ENCODE measurements at regions not wholly inside any gene's neighbourhood (a gene's known extent, or its start where the extent isn't known, plus 50 kb on each side); places are given as distances from the start of the nearest gene placed in this dataset.

DNA sequence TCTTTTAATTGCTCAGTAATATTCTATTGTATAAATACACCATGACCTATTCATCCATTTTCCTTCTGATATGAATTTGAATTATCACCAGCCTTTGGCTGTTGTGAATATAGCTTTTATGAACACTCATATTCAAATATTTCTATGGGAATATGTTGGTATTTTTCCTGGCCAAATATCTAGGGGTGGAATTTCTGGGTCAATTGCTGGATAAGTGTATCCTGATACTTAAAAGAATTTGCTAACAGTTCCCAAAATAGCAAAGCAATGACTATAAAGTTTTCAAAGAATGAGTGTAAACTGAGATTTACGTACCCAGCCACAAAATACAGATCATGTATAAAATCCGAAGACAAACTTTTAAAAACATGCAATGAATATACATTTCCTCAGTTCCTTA is 148.7 kb upstream of the CLEC14A start:
- no peak for DNase-seq (ENCODE audit: low spot score)
- TF ChIP-seq, protein P1, sequence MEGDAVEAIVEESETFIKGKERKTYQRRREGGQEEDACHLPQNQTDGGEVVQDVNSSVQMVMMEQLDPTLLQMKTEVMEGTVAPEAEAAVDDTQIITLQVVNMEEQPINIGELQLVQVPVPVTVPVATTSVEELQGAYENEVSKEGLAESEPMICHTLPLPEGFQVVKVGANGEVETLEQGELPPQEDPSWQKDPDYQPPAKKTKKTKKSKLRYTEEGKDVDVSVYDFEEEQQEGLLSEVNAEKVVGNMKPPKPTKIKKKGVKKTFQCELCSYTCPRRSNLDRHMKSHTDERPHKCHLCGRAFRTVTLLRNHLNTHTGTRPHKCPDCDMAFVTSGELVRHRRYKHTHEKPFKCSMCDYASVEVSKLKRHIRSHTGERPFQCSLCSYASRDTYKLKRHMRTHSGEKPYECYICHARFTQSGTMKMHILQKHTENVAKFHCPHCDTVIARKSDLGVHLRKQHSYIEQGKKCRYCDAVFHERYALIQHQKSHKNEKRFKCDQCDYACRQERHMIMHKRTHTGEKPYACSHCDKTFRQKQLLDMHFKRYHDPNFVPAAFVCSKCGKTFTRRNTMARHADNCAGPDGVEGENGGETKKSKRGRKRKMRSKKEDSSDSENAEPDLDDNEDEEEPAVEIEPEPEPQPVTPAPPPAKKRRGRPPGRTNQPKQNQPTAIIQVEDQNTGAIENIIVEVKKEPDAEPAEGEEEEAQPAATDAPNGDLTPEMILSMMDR (IDR thresholded peaks at IDR 0.05; ENCODE audit: extremely low read depth, insufficient read depth, missing control alignments) = no peak
- in situ Hi-C loops (cut with MboI; ENCODE audit: low pct_unique_long_range_greater_than_20kb, low sequenced_read_pairs, unreplicated experiment) = no loop called here

DNA sequence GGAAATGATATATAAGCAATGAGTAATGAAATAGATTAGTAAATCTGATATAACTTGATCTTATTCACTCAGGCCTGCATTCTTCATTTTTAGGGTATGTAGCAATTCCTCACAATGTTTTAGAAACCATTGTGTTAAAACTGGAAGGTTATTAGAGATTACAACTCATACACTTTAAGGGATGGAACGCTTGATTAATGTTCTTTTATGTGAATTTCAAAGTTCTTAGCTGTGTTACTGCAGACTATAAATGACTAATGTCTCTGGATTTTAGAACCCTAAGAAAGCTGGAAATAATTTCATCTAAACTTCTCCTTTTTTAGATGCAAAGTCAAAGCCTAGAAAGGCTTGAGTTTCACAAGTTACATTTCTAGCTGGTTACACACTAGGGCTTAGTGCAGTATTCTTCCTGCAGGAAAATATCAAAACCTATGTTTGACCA is 148.2 kb upstream of the CLEC14A start:
- TF ChIP-seq, protein P1 (IDR thresholded peaks at IDR 0.05; ENCODE audit: extremely low read depth, insufficient read depth, missing control alignments) = no peak
- DNase-seq (ENCODE audit: low spot score) = no peak
- in situ Hi-C loops (cut with MboI; ENCODE audit: low pct_unique_long_range_greater_than_20kb, low sequenced_read_pairs, unreplicated experiment) = no loop called here

DNA sequence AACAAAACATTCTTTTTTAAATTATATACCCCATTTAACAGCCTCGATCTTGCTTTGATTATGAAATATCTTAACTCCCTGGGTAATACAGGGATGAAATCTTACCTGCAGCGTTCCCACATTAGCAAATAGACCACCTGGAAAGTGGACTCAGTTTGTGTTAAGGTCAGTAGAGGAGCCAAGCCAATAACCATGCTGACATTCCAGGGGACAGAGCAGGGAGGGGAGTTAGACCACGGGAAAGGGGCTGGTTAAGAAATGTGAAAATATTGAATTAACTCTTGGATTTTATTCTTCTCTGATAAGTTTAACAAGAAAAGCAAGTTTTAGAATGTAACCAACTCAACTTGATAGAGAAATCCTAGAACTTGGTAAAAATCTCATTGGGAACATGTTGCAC is 144.9 kb upstream of the CLEC14A start:
- DNase-seq (ENCODE audit: low spot score) = no peak
- in situ Hi-C loops (cut with MboI; ENCODE audit: low pct_unique_long_range_greater_than_20kb, low sequenced_read_pairs, unreplicated experiment) = no loop called here
- TF ChIP-seq, protein P1 (IDR thresholded peaks at IDR 0.05; ENCODE audit: extremely low read depth, insufficient read depth, missing control alignments) = no peak

DNA sequence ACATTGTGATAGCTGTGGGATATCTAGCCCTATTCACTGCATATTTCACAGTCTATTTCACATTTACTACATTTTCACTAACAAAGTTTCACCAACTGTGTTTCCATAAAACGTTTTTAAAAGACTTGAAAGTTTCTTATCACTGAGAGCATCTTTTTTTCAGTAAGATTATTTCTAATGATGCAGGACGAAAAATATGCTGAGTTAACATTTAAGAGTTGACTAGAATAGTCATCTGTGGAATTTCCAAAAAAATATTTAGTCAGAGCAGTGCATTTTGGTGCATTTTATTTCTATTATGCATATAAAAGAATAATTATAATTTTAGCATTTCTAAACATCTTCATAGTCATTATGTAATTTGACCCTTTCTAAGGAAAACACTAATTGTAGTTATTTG is 143.8 kb upstream of the CLEC14A start:
- TF ChIP-seq, protein P1 (IDR thresholded peaks at IDR 0.05; ENCODE audit: extremely low read depth, insufficient read depth, missing control alignments) = no peak
- in situ Hi-C loops (cut with MboI; ENCODE audit: low pct_unique_long_range_greater_than_20kb, low sequenced_read_pairs, unreplicated experiment) = no loop called here
- no peak for DNase-seq (ENCODE audit: low spot score)

DNA sequence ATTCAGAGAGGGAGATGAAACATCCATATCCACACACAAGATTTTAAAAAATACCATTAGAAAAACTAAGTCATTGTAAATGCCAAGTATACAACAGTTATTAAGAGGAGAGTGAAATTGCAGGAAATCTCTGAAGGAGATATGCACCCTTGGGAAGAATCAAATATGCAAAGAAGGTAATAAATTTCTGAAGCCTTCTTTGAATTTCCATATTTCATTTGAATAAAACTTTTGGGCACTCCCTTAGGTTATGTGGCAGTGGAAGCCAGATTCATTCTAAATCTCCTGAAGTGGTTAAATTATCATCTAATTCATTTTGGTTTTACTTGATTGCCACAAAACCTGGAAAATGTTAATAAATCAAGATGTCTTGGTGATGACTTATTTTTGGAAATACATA is 138.9 kb upstream of the CLEC14A start:
- TF ChIP-seq, protein P1 (IDR thresholded peaks at IDR 0.05; ENCODE audit: extremely low read depth, insufficient read depth, missing control alignments) = no peak
- DNase-seq (ENCODE audit: low spot score) = no peak
- in situ Hi-C loops (cut with MboI; ENCODE audit: low pct_unique_long_range_greater_than_20kb, low sequenced_read_pairs, unreplicated experiment) = no loop called here

DNA sequence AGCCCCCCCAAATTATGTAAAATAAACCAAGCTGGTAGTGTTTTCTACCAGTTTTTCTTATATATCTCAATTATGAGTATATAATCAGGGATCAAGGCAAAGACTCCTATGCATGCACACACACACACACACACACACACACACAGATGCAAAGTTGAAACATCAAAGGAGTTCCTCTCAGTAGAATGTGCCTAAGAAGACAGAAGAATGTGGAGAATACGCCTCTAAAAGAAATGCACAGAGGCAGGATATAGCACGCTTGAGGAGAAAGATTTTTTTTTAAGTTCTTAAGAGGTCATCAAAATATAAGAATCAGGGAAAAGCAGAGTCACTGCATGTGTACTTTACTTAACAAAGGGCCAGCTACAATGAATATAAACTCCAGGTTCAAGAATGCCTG is 138.2 kb upstream of the CLEC14A start:
- TF ChIP-seq, protein P1 (IDR thresholded peaks at IDR 0.05; ENCODE audit: extremely low read depth, insufficient read depth, missing control alignments) = no peak
- in situ Hi-C loops (cut with MboI; ENCODE audit: low pct_unique_long_range_greater_than_20kb, low sequenced_read_pairs, unreplicated experiment) = no loop called here

DNA sequence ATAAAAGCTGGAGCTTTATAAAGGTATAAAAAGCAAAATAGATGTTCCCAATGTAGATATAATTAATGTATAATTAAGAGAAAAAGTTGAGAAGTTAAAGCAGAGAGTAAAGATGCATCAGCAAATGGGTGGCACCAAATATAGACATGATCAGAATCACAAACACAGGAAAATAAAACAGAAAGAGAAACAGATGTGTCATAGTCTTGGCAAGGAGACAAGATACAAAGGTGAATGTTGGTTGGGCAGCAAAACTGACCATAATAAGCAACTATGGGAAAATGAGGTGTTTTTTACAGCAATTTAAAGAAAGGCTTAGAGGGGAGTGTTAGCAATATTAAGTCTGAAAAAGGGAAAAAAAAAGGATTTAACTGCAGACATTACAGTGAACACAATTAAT is 135.4 kb upstream of the CLEC14A start:
- in situ Hi-C loops (cut with MboI; ENCODE audit: low pct_unique_long_range_greater_than_20kb, low sequenced_read_pairs, unreplicated experiment) = no loop called here
- no peak for DNase-seq (ENCODE audit: low spot score)

More for the DNA sequence above, 138.2 kb upstream of the CLEC14A start:
- no peak for DNase-seq (ENCODE audit: low spot score)

More for the DNA sequence above, 135.4 kb upstream of the CLEC14A start:
- TF ChIP-seq, protein P1 (IDR thresholded peaks at IDR 0.05; ENCODE audit: extremely low read depth, insufficient read depth, missing control alignments) = no peak
